Activated CD8-positive, alpha-beta T cell treated with anti-CD3 and anti-CD28 coated beads for 36 hours (primary cell): ENCODE measurements at regions not wholly inside any gene's neighbourhood (a gene's known extent, or its start where the extent isn't known, plus 50 kb on each side); places are given as distances from the start of the nearest gene placed in this dataset.

Experiments used
- ATAC-seq: fragments of 200-7000 bp; cut with Tn5 transposase; one replicate; pipeline ENCODE4 v1.10.0; 2021; ENCODE audit warnings: mild to moderate bottlenecking, moderate library complexity
- CTCF ChIA-PET: fragments of 350-600 bp; sonication (Branson Sonifier 250); formaldehyde crosslinking; loops from one replicate; lab custom pipeline; 2021; ENCODE audit warnings: antibody characterized with exemption; lab: Charles Lee
- POLR2A ChIA-PET: fragments of 350-600 bp; sonication (Branson Sonifier 250); formaldehyde crosslinking; loops from one replicate; lab custom pipeline; 2021; ENCODE audit warnings: antibody characterized with exemption; lab: Charles Lee
- DNase-seq: peaks from one replicate; pipeline ENCODE4 v3.0.0-alpha.2; 2020
- H3K27ac Mint-ChIP-seq: one replicate; pipeline ENCODE4 v1.8.0; 2021; ENCODE audit warnings: mild to moderate bottlenecking, mixed read lengths
- H3K27me3 Mint-ChIP-seq: one replicate; pipeline ENCODE4 v1.8.0; 2021; ENCODE audit warnings: mixed read lengths
- H3K36me3 Mint-ChIP-seq: one replicate; pipeline ENCODE4 v1.8.0; 2021; ENCODE audit warnings: low read depth, mixed read lengths
- H3K4me1 Mint-ChIP-seq: one replicate; pipeline ENCODE4 v1.8.0; 2021; ENCODE audit warnings: low read depth, mixed read lengths
- H3K4me3 Mint-ChIP-seq: one replicate; pipeline ENCODE4 v1.8.0; 2021; ENCODE audit warnings: mild to moderate bottlenecking, moderate library complexity, mixed read lengths
- H3K9me3 Mint-ChIP-seq: one replicate; pipeline ENCODE4 v1.8.0; 2021; ENCODE audit warnings: mixed read lengths
- CTCF ChIP-seq: fragments of 200-600 bp; IDR thresholded peaks from one replicate; pipeline ENCODE4 v1.8.0; 2022; ENCODE audit warnings: antibody characterized with exemption, mild to moderate bottlenecking
- intact Hi-C: fragments of 100-400 bp; cut with micrococcal nuclease; formaldehyde crosslinking; loops from one replicate; pipeline ENCODE4 v1.10.0; 2022

DNA sequence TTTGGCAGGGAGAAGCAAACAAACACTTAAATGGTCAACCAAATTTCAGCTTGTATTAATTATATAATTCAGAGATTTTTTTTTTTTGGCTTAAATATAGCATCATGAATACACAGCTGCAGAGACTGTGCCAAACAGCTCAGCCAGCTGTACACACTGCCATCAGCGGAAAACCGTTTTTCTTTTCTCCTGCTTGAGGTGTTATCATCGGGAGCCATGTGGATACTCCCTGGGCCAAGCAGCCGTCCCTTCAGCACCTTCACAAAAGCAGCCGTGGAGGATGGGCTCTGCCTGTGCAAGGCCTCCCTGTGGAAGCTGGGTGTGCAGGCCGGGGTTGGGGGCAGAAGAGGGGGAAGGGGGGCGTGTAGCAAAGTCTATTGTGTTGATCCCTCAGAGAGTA lies 85.0 kb downstream of the NUF2 start:
- POLR2A ChIA-PET, result no interaction called here
- intact Hi-C loops, result no loop called here
- TF ChIP-seq CTCF, result no peak
- Mint-ChIP-seq H3K27ac (no peak overlapping the region), H3K4me1 (no peaks in the 10 kb centered on the region), H3K9me3 (no peaks in the 10 kb centered on the region), H3K4me3 (no peak overlapping the region), H3K36me3 (no peaks in the 10 kb centered on the region), H3K27me3 (peaks cover 6% of the 10 kb centered on the region)
- ATAC-seq (no peak), DNase-seq (no peak)
- CTCF ChIA-PET, result no interaction called here

- POLR2A ChIA-PET, result no interaction called here
- Mint-ChIP-seq H3K4me1 (no peaks in the 10 kb centered on the region), H3K27me3 (peaks cover 6% of the 10 kb centered on the region), H3K36me3 (no peaks in the 10 kb centered on the region), H3K27ac (no peak overlapping the region), H3K9me3 (no peaks in the 10 kb centered on the region), H3K4me3 (no peak overlapping the region)
- TF ChIP-seq CTCF, result no peak
- ATAC-seq, result no peak
- no peak for DNase-seq
- intact Hi-C loops, result no loop called here
- CTCF ChIA-PET, result no interaction called here
Observed at GRCh38 chr1:163408262-163408661, 86.5 kb downstream of the NUF2 start.

DNA sequence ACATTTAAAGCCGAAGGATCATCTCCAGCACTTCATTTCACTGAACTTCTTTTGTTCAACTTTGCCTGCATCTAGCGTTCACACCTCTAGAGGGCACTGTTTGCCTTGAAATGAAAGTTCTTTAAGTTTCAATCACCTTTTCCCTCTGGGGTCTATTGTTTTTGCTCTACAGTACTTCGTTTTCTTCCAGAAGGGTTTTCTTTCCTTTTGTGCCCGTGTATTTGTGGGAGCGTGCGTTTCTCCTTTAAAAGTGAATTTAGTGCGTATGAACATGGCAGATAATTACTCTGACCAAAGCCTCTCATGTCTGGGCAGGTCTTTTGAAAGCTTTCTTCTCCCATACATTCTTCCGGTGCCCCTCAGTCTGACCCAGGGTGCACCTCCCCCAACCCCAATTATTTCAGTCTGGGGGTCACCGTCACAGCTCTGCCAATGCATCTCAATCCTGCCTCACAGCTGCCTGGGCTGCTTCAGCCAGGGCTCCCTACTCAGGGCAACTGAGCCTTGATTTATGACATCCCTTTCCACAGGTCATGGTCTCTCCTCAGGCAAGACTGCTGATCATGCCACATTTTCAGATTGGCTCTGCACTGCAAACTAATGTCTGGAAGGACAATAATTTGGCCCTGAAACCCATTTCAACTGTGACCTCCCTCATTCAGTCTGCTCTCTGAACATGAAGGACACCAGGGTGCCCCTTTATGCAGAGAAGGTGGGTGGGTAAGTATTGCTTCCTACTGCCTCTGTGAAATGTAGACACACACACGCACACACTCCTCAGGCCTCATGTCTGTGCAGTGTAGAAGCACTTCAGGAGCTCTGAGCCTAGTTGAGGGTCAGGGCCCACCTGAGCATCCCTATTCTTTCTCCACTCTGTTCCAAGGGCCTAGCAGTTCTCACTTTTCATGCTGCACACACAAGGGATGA lies 88.6 kb downstream of the NUF2 start:
- CTCF ChIA-PET, result interaction anchor here (1.0 to 1.8 kb wide), 2 partner anchors 1377 to 1663 kb away, joined by 4 to 8 read pairs; no protein-coding TSS in a partner anchor
- H3K27me3 Mint-ChIP-seq, result peaks cover 6% of the 10 kb centered on the region
- TF ChIP-seq CTCF, result peak; percentile 83
- no peak overlapping the region for H3K4me3 Mint-ChIP-seq
- POLR2A ChIA-PET, result no interaction called here
- peak; percentile 54 for DNase-seq
- intact Hi-C loops, result no loop called here
- H3K27ac Mint-ChIP-seq, result no peak overlapping the region
- no peaks in the 10 kb centered on the region for H3K36me3 Mint-ChIP-seq
- no peaks in the 10 kb centered on the region for H3K9me3 Mint-ChIP-seq
- no peaks in the 10 kb centered on the region for H3K4me1 Mint-ChIP-seq
- ATAC-seq, result no peak

GRCh38 chr1:163412221-163412620 lies 90.5 kb downstream of the NUF2 start:
- Mint-ChIP-seq H3K27ac (no peak overlapping the region), H3K4me1 (no peaks in the 10 kb centered on the region), H3K9me3 (no peaks in the 10 kb centered on the region), H3K4me3 (no peak overlapping the region), H3K36me3 (no peaks in the 10 kb centered on the region), H3K27me3 (peaks cover 8% of the 10 kb centered on the region)
- CTCF ChIA-PET, result no interaction called here
- ATAC-seq (no peak), DNase-seq (no peak)
- POLR2A ChIA-PET, result no interaction called here
- intact Hi-C loops, result no loop called here
- TF ChIP-seq CTCF, result no peak

DNA sequence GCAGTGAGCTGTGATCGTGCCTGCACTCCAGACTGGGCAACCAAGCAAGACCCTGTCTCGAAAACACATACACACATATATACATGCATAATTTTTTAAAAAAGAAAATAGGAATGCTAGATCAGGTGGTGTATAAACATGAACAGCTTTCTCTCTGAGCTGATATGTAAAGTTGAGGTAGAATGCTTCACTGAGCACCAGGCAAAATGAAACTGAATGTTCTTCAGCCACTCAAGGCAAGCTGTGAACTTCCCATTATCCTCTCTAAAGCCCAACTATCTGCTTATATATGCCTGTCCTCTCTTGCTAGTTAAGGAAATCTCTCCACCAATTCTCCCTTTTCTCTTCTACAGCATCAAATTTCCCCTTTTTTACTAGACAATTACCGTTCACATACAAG lies 93.0 kb downstream of the NUF2 start:
- Mint-ChIP-seq H3K27ac (no peak overlapping the region), H3K4me3 (no peak overlapping the region), H3K4me1 (no peaks in the 10 kb centered on the region), H3K36me3 (no peaks in the 10 kb centered on the region), H3K9me3 (no peaks in the 10 kb centered on the region), H3K27me3 (peaks cover 12% of the 10 kb centered on the region)
- DNase-seq (no peak), ATAC-seq (no peak)
- TF ChIP-seq CTCF, result no peak
- intact Hi-C loops, result no loop called here
- ChIA-PET POLR2A (no interaction called here), CTCF (no interaction called here)
